IMR-90 (cell line): ENCODE measurements at regions not wholly inside any gene's neighbourhood (a gene's known extent, or its start where the extent isn't known, plus 50 kb on each side); places are given as distances from the start of the nearest gene placed in this dataset.

ENCODE experiments used
- ATAC-seq: fragments of 200-7000 bp; cut with Tn5 transposase; 2 replicates; pipeline ENCODE4 v1.9.1; 2020; ENCODE audit warnings: low read depth, mild to moderate bottlenecking, moderate library complexity
- BruUV-seq: library from RNA; stranded (reverse); fragments of 400-500 nt; replicated peaks from 2 replicates; lab custom pipeline; 2021; lab: Mats Ljungman, UMichigan
- CTCF ChIA-PET: fragments of 300-600 bp; formaldehyde crosslinking; extraction: SDS; loops from one replicate; lab custom pipeline; 2021; ENCODE audit warnings: antibody characterized with exemption; lab: Yijun Ruan, JAX
- POLR2A ChIA-PET: fragments of 300-600 bp; sonication (Branson Sonifier 250); formaldehyde crosslinking; loops from one replicate; lab custom pipeline; 2022; ENCODE audit warnings: antibody characterized with exemption; ENCODE audit not compliant: unreplicated experiment; lab: Charles Lee
- DNase-seq: peaks from one replicate; pipeline ENCODE4 v3.0.0; 2013
- H2AFZ ChIP-seq: replicated peaks from 2 replicates; pipeline ENCODE3; 2013; ENCODE audit warnings: low read length, mild to moderate bottlenecking; ENCODE audit not compliant: poor library complexity
- H2AK5ac ChIP-seq: 2 replicates; pipeline ENCODE4 v1.6.1; 2013; ENCODE audit warnings: low read depth, low read length, inconsistent platforms
- H2AK9ac ChIP-seq: replicated peaks from 2 replicates; pipeline ENCODE3; 2013; ENCODE audit warnings: mild to moderate bottlenecking, low read depth, low read length, moderate library complexity; ENCODE audit not compliant: poor library complexity
- H2BK120ac ChIP-seq: 2 replicates; pipeline ENCODE4 v1.6.1; 2013; ENCODE audit warnings: low read depth, low read length, inconsistent platforms
- H2BK15ac ChIP-seq: 3 replicates; pipeline ENCODE4 v1.6.1; 2013; ENCODE audit warnings: low read depth, low read length, inconsistent platforms
- H2BK20ac ChIP-seq: 2 replicates; pipeline ENCODE4 v1.6.1; 2013; ENCODE audit warnings: low read depth, mild to moderate bottlenecking, inconsistent platforms, low read length, moderate library complexity
- H2BK5ac ChIP-seq: 2 replicates; pipeline ENCODE4 v1.6.1; 2013; ENCODE audit warnings: mild to moderate bottlenecking, low read depth, low read length, inconsistent platforms; ENCODE audit not compliant: poor library complexity, severe bottlenecking
- H3K14ac ChIP-seq: replicated peaks from 2 replicates; pipeline ENCODE4 v1.6.1; 2013; ENCODE audit warnings: low read depth, low read length, inconsistent platforms
- H3K18ac ChIP-seq: 2 replicates; pipeline ENCODE4 v1.6.1; 2013; ENCODE audit warnings: low read depth, low read length, control low read depth
- H3K23ac ChIP-seq: 2 replicates; pipeline ENCODE4 v1.6.1; 2013; ENCODE audit warnings: low read depth, low read length, inconsistent platforms
- H3K27ac ChIP-seq: 2 replicates; pipeline ENCODE4 v1.5.1; 2013; ENCODE audit warnings: mild to moderate bottlenecking, control low read depth, low read length; ENCODE audit not compliant: insufficient read depth
- H3K27me3 ChIP-seq: 2 replicates; pipeline ENCODE4 v1.6.1; 2013; ENCODE audit warnings: low read length; ENCODE audit not compliant: control insufficient read depth, insufficient read depth
- H3K36me3 ChIP-seq: 2 replicates; pipeline ENCODE4 v1.6.1; 2013; ENCODE audit warnings: low read length, mixed read lengths; ENCODE audit not compliant: control insufficient read depth, insufficient read depth
- H3K4ac ChIP-seq: 2 replicates; pipeline ENCODE4 v1.6.1; 2013; ENCODE audit warnings: low read depth, low read length, inconsistent platforms
- H3K4me1 ChIP-seq: 2 replicates; pipeline ENCODE4 v1.6.1; 2013; ENCODE audit warnings: low read length, mixed read lengths; ENCODE audit not compliant: control insufficient read depth, insufficient read depth
- H3K4me2 ChIP-seq: 2 replicates; pipeline ENCODE4 v1.6.1; 2013; ENCODE audit warnings: low read depth, mild to moderate bottlenecking, control low read depth, low read length, moderate library complexity
- H3K4me3 ChIP-seq: 2 replicates; pipeline ENCODE4 v1.5.1; 2013; ENCODE audit warnings: low read depth, mild to moderate bottlenecking, control low read depth, low read length, moderate library complexity; ENCODE audit not compliant: insufficient read depth
- H3K56ac ChIP-seq: 2 replicates; pipeline ENCODE4 v1.6.1; 2013; ENCODE audit warnings: low read length, inconsistent platforms; ENCODE audit not compliant: insufficient read depth; ENCODE audit errors: extremely low read depth
- H3K79me1 ChIP-seq, 2 experiments: 2 replicates each; pipeline ENCODE4 v1.6.1; 2013; ENCODE audit warnings: low read length in 2 of 2, inconsistent platforms in 1 of 2, low read depth in 1 of 2
- H3K9ac ChIP-seq: 2 replicates; pipeline ENCODE4 v1.6.1; 2013; ENCODE audit warnings: low read depth, low read length, control low read depth
- H3K9me1 ChIP-seq: 2 replicates; pipeline ENCODE4 v1.6.1; 2013; ENCODE audit warnings: low read length, inconsistent platforms; ENCODE audit not compliant: insufficient read depth
- H3K9me3 ChIP-seq: 2 replicates; pipeline ENCODE4 v1.6.1; 2013; ENCODE audit warnings: low read length; ENCODE audit not compliant: control insufficient read depth, insufficient read depth
- H4K20me1 ChIP-seq: 2 replicates; pipeline ENCODE4 v1.6.1; 2013; ENCODE audit warnings: low read length, inconsistent platforms; ENCODE audit not compliant: insufficient read depth
- H4K5ac ChIP-seq: 2 replicates; pipeline ENCODE4 v1.6.1; 2013; ENCODE audit warnings: mild to moderate bottlenecking, low read depth, low read length, control low read depth
- H4K8ac ChIP-seq, 2 experiments: 2 replicates each; pipeline ENCODE4 v1.6.1; 2013; ENCODE audit warnings: low read depth in 2 of 2, low read length in 2 of 2, control low read depth in 1 of 2, inconsistent platforms in 1 of 2
- H4K91ac ChIP-seq: 2 replicates; pipeline ENCODE4 v1.6.1; 2013; ENCODE audit warnings: low read depth, low read length, inconsistent platforms; ENCODE audit not compliant: insufficient read depth
- BHLHE40 ChIP-seq: fragments of 150-350 bp; IDR thresholded peaks from 2 replicates; pipeline ENCODE4 v1.6.1; 2016; ENCODE audit warnings: mild to moderate bottlenecking, low read depth, low read length
- CEBPB ChIP-seq: IDR thresholded peaks from 2 replicates; pipeline ENCODE4 v1.6.1; 2012; ENCODE audit warnings: low read depth, low read length, improper control_type of control experiment
- CHD1 ChIP-seq: IDR thresholded peaks from 2 replicates; pipeline ENCODE4 v1.6.1; 2012; ENCODE audit warnings: low read depth, low read length, improper control_type of control experiment
- CTCF ChIP-seq: conservative IDR thresholded peaks from 2 replicates; pipeline ENCODE4 v1.5.1; 2012; ENCODE audit warnings: mild to moderate bottlenecking, low read depth, low read length, improper control_type of control experiment
- ELK1 ChIP-seq: fragments of 150-350 bp; IDR thresholded peaks from 2 replicates; pipeline ENCODE4 v1.6.1; 2016; ENCODE audit warnings: low read depth, mild to moderate bottlenecking, low read length, moderate library complexity, borderline replicate concordance
- FOS ChIP-seq: fragments of 150-350 bp; IDR thresholded peaks from 2 replicates; pipeline ENCODE4 v1.6.1; 2016; ENCODE audit warnings: low read depth, low read length
- MAFK ChIP-seq: IDR thresholded peaks from 2 replicates; pipeline ENCODE4 v1.6.1; 2012; ENCODE audit warnings: low read depth, low read length, improper control_type of control experiment
- MAZ ChIP-seq: IDR thresholded peaks from 2 replicates; pipeline ENCODE4 v1.6.1; 2012; ENCODE audit warnings: low read depth, mild to moderate bottlenecking, low read length, improper control_type of control experiment, moderate library complexity, borderline replicate concordance
- MXI1 ChIP-seq: IDR thresholded peaks from 2 replicates; pipeline ENCODE4 v1.6.1; 2012; ENCODE audit warnings: low read depth, mild to moderate bottlenecking, low read length, moderate library complexity, borderline replicate concordance
- NFE2L2 ChIP-seq: fragments of 150-350 bp; IDR thresholded peaks from 2 replicates; pipeline ENCODE4 v1.6.1; 2016; ENCODE audit warnings: low read depth, mild to moderate bottlenecking, low read length
- POLR2A ChIP-seq: IDR thresholded peaks from 2 replicates; pipeline ENCODE4 v1.6.1; 2012; ENCODE audit warnings: mild to moderate bottlenecking, low read depth, low read length
- RAD21 ChIP-seq: IDR thresholded peaks from 2 replicates; pipeline ENCODE4 v1.6.1; 2012; ENCODE audit warnings: low read length, improper control_type of control experiment
- RCOR1 ChIP-seq: IDR thresholded peaks from 2 replicates; pipeline ENCODE4 v1.6.1; 2012; ENCODE audit warnings: mild to moderate bottlenecking, low read length, improper control_type of control experiment; ENCODE audit not compliant: insufficient replicate concordance
- RFX5 ChIP-seq: IDR thresholded peaks from 2 replicates; pipeline ENCODE4 v1.8.0; 2012; ENCODE audit warnings: low read depth, mild to moderate bottlenecking, low read length, moderate library complexity
- SMC3 ChIP-seq: fragments of 150-350 bp; IDR thresholded peaks from 2 replicates; pipeline ENCODE4 v1.6.1; 2016; ENCODE audit warnings: low read depth, mild to moderate bottlenecking, antibody characterized with exemption, low read length, moderate library complexity
- USF2 ChIP-seq: fragments of 150-350 bp; IDR thresholded peaks from 2 replicates; pipeline ENCODE4 v1.6.1; 2017; ENCODE audit warnings: mild to moderate bottlenecking, antibody characterized with exemption, low read length, low read depth
- WGBS, 2 experiments: methylation state at CpG; one replicate each; pipeline versions ENCODE4 v1.1.5 to v1.1.7; 2013; ENCODE audit warnings: missing lambda C conversion rate in 2 of 2; ENCODE audit not compliant: insufficient read length in 1 of 2; ENCODE audit errors: extremely low coverage in 2 of 2; 5-methylcytosine and 5-hydroxymethylcytosine counted together
- dilution Hi-C: fragments of 300-500 bp; cut with HindIII; formaldehyde crosslinking; loops from one replicate; pipeline ENCODE4 v1.14.3; 2018; ENCODE audit warnings: low sequenced_read_pairs; ENCODE audit not compliant: unreplicated experiment
- in situ Hi-C: fragments of 300-500 bp; cut with MboI; formaldehyde crosslinking; loops from 3 replicates; pipeline ENCODE4 v1.14.3; 2019; ENCODE audit warnings: low sequenced_read_pairs, inconsistent platforms, mixed read lengths
- intact Hi-C: fragments of 100-400 bp; cut with micrococcal nuclease; formaldehyde crosslinking; loops from 2 replicates; pipeline ENCODE4 v1.10.0; 2022

GRCh38 chr5:74222806-74223205 is 417.7 kb downstream of the ENC1 start:
- no CpG with 5 or more reads among the region's 1 CpG for WGBS, 2 experiments
- H4K20me1 ChIP-seq, result no peaks in the 10 kb centered on the region
- no peak overlapping the region for H3K18ac ChIP-seq
- no peak overlapping the region for H3K27ac ChIP-seq
- H3K4me1 ChIP-seq, result no peaks in the 10 kb centered on the region
- H2AK9ac ChIP-seq, result no peak overlapping the region
- BruUV-seq, result no TSS peak
- H3K27me3 ChIP-seq, result peaks cover 6% of the 10 kb centered on the region
- no peak overlapping the region for H3K4me2 ChIP-seq
- in situ Hi-C loops, result no loop called here
- no peak overlapping the region for H3K4ac ChIP-seq
- no peak overlapping the region for H3K56ac ChIP-seq
- ATAC-seq (no peak), DNase-seq (no peak)
- H3K9ac ChIP-seq, result no peak overlapping the region
- H3K79me1 ChIP-seq, result no peaks in the 10 kb centered on the region
- no peak overlapping the region for H2AK5ac ChIP-seq
- no peak overlapping the region for H3K23ac ChIP-seq
- H3K36me3 ChIP-seq, result no peaks in the 10 kb centered on the region
- TF ChIP-seq FOS (no peak), ELK1 (no peak), MAFK (no peak), USF2 (no peak), CEBPB (no peak), CTCF (no peak), POLR2A (no peak), MXI1 (no peak), RFX5 (no peak), SMC3 (no peak), NFE2L2 (no peak), RCOR1 (no peak), CHD1 (no peak), RAD21 (no peak), MAZ (no peak), BHLHE40 (no peak)
- H2BK120ac ChIP-seq, result no peak overlapping the region
- no peak overlapping the region for H2AFZ ChIP-seq
- H4K5ac ChIP-seq, result no peak overlapping the region
- ChIA-PET POLR2A (no interaction called here), CTCF (interaction anchor here (1.2 kb wide), 1 partner anchor 11 kb away, joined by 4 read pairs; no protein-coding TSS in a partner anchor)
- no peak overlapping the region for H2BK5ac ChIP-seq
- no peak overlapping the region for H3K14ac ChIP-seq
- no peak overlapping the region for H3K4me3 ChIP-seq
- H3K9me1 ChIP-seq, result no peaks in the 10 kb centered on the region
- peaks cover 4% of the 10 kb centered on the region; the same call in 1 of the 2 replicates for H3K9me3 ChIP-seq
- H2BK20ac ChIP-seq, result no peak overlapping the region
- H4K8ac ChIP-seq, result no peak overlapping the region
- intact Hi-C loops, result no loop called here
- H4K91ac ChIP-seq, result no peak overlapping the region
- H2BK15ac ChIP-seq, result no peak overlapping the region
- dilution Hi-C loops, result no loop called here
